Sigmoid colon (tissue), 4 donors: ENCODE measurements at regions not wholly inside any gene's neighbourhood (a gene's known extent, or its start where the extent isn't known, plus 50 kb on each side); places are given as distances from the start of the nearest gene placed in this dataset.

Experiments
- POLR2A ChIP-seq, 2 donors: fragments of 450-650 bp; IDR thresholded peaks; one replicate each; pipeline ENCODE4 v1.6.1; 2016; ENCODE audit warnings: antibody characterized with exemption in 2 of 2, mild to moderate bottlenecking in 2 of 2, moderate library complexity in 2 of 2
- POLR2AphosphoS5 ChIP-seq, 4 donors: sonication (generic); formaldehyde crosslinking; IDR thresholded peaks; one replicate each; pipeline ENCODE4 v1.6.1; 2017; ENCODE audit warnings: antibody characterized with exemption in 4 of 4
- TF ChIP-seq, protein P1 (sequence below), 4 experiments: fragments of 450-650 bp in 3 of 4; fragments of 200-600 bp in 1 of 4; IDR thresholded peaks; one replicate each; pipeline ENCODE4 v1.5.1; 2016 to 2019; ENCODE audit warnings: antibody characterized with exemption in 4 of 4, mild to moderate bottlenecking in 3 of 4, moderate library complexity in 2 of 4

DNA sequence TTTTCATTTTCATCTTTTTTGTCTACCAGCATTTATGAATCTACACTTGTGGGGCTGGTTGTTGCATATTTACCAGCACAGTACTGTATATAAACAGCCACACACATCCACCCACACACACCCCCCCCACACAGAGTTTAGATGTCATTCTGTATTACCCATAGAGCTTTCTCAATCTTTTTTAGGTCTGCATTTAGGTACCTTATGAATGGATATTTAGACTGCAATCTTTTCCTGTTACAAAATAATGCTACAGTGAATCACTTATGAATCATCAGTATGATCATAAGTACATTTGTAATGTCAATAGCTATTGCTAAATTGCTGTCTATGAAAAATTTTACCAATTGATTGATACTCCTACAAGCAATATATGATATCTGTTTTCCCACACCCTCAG lies 67.3 kb upstream of the STK38L start:
- TF ChIP-seq, protein P1, sequence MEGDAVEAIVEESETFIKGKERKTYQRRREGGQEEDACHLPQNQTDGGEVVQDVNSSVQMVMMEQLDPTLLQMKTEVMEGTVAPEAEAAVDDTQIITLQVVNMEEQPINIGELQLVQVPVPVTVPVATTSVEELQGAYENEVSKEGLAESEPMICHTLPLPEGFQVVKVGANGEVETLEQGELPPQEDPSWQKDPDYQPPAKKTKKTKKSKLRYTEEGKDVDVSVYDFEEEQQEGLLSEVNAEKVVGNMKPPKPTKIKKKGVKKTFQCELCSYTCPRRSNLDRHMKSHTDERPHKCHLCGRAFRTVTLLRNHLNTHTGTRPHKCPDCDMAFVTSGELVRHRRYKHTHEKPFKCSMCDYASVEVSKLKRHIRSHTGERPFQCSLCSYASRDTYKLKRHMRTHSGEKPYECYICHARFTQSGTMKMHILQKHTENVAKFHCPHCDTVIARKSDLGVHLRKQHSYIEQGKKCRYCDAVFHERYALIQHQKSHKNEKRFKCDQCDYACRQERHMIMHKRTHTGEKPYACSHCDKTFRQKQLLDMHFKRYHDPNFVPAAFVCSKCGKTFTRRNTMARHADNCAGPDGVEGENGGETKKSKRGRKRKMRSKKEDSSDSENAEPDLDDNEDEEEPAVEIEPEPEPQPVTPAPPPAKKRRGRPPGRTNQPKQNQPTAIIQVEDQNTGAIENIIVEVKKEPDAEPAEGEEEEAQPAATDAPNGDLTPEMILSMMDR (IDR thresholded peaks at IDR 0.05), result no peak
- TF ChIP-seq POLR2AphosphoS5 (IDR thresholded peaks at IDR 0.05), result no peak
- TF ChIP-seq POLR2A (IDR thresholded peaks at IDR 0.05), result no peak
